B cell (primary cell): ENCODE measurements at regions not wholly inside any gene's neighbourhood (a gene's known extent, or its start where the extent isn't known, plus 50 kb on each side); places are given as distances from the start of the nearest gene placed in this dataset.

Experiments
- ATAC-seq: fragments of 200-7000 bp; cut with Tn5 transposase; one replicate; pipeline ENCODE4 v1.10.0; 2021; ENCODE audit warnings: low read depth, mild to moderate bottlenecking, moderate number of reproducible peaks, moderate library complexity
- CTCF ChIA-PET: fragments of 350-600 bp; sonication (Branson Sonifier 250); formaldehyde crosslinking; loops from one replicate; lab custom pipeline; 2021; ENCODE audit warnings: antibody characterized with exemption, inconsistent platforms; lab: Charles Lee
- POLR2A ChIA-PET: fragments of 350-600 bp; sonication (Branson Sonifier 250); formaldehyde crosslinking; loops from one replicate; lab custom pipeline; 2021; ENCODE audit warnings: antibody characterized with exemption; lab: Charles Lee
- DNase-seq: peaks from one replicate; pipeline ENCODE4 v3.0.0; 2013
- H2AFZ ChIP-seq: 2 replicates; pipeline ENCODE4 v1.6.1; 2012; ENCODE audit warnings: mild to moderate bottlenecking, low read depth, low read length; ENCODE audit not compliant: insufficient read depth, poor library complexity, severe bottlenecking
- H3K27ac ChIP-seq, 2 donors: 1 replicate in 1 of 2; 2 replicates in 1 of 2; pipeline ENCODE4 v1.5.1; 2012 to 2013; ENCODE audit warnings: low read length in 2 of 2, mild to moderate bottlenecking in 2 of 2, moderate library complexity in 1 of 2
- H3K27me3 ChIP-seq, 4 experiments: fragments of 200-600 bp in 1 of 4; sonication (generic) in 1 of 4; replicated peaks in 1 of 4; 1 replicate in 2 of 4; 2 replicates in 2 of 4; pipeline versions ENCODE4 v1.6.1 to v1.7.0; 2013 to 2016; ENCODE audit warnings: low read length in 3 of 4, mild to moderate bottlenecking in 2 of 4, mixed read lengths in 1 of 4, moderate library complexity in 1 of 4; ENCODE audit not compliant: insufficient read depth in 4 of 4, control insufficient read depth in 3 of 4; ENCODE audit errors: control extremely low read depth in 1 of 4
- H3K36me3 ChIP-seq, 2 experiments: replicated peaks in 1 of 2; 1 replicate in 1 of 2; 2 replicates in 1 of 2; pipeline versions ENCODE4 v1.6.1 to v1.7.1; 2013; ENCODE audit warnings: low read length in 1 of 2; ENCODE audit not compliant: insufficient read depth in 2 of 2, control insufficient read depth in 1 of 2; ENCODE audit errors: control extremely low read depth in 1 of 2, extremely low read depth in 1 of 2
- H3K4me1 ChIP-seq, 2 donors: fragments of 200-600 bp in 1 of 2; sonication (generic) in 1 of 2; 1 replicate in 1 of 2; 2 replicates in 1 of 2; pipeline versions ENCODE4 v1.5.1 to v1.6.1; 2013 to 2017; ENCODE audit warnings: low read length in 2 of 2; ENCODE audit not compliant: control insufficient read depth in 2 of 2, insufficient read depth in 2 of 2
- H3K4me2 ChIP-seq: replicated peaks from 2 replicates; pipeline ENCODE3; 2012; ENCODE audit warnings: mild to moderate bottlenecking, low read depth, low read length; ENCODE audit not compliant: poor library complexity, severe bottlenecking
- H3K4me3 ChIP-seq, 5 experiments: fragments of 200-600 bp in 1 of 5; sonication (generic) in 1 of 5; 1 replicate in 3 of 5; 2 replicates in 2 of 5; pipeline versions ENCODE4 v1.5.1 to v1.7.0; 2011 to 2016; ENCODE audit warnings: low read length in 4 of 5, mild to moderate bottlenecking in 4 of 5, low read depth in 2 of 5, control low read depth in 1 of 5, moderate library complexity in 1 of 5; ENCODE audit not compliant: insufficient read depth in 1 of 5; ENCODE audit errors: control extremely low read depth in 1 of 5, extremely low read depth in 1 of 5
- H3K79me2 ChIP-seq: fragments of 200-600 bp; sonication (generic); one replicate; pipeline ENCODE4 v1.6.0; 2016; ENCODE audit warnings: low read length; ENCODE audit not compliant: control insufficient read depth, insufficient read depth
- H3K9ac ChIP-seq: fragments of 200-600 bp; sonication (generic); 2 replicates; pipeline ENCODE4 v1.6.1; 2017; ENCODE audit warnings: mild to moderate bottlenecking, low read length, moderate library complexity
- H3K9me3 ChIP-seq, 3 donors: one replicate each; pipeline versions ENCODE4 v1.6.1 to v1.7.1; 2013; ENCODE audit warnings: low read length in 2 of 3; ENCODE audit not compliant: control insufficient read depth in 2 of 3, insufficient read depth in 1 of 3; ENCODE audit errors: control extremely low read depth in 1 of 3
- H4K20me1 ChIP-seq: 2 replicates; pipeline ENCODE4 v1.6.0; 2012; ENCODE audit warnings: mild to moderate bottlenecking, low read length; ENCODE audit not compliant: insufficient read depth, control insufficient read depth, poor library complexity, severe bottlenecking
- H3K27ac Mint-ChIP-seq: one replicate; pipeline ENCODE4 v1.8.0; 2021; ENCODE audit warnings: mixed read lengths
- H3K27me3 Mint-ChIP-seq: one replicate; pipeline ENCODE4 v1.8.0; 2021; ENCODE audit warnings: mixed read lengths
- H3K4me1 Mint-ChIP-seq: one replicate; pipeline ENCODE4 v1.8.0; 2021; ENCODE audit warnings: mixed read lengths
- H3K4me3 Mint-ChIP-seq: one replicate; pipeline ENCODE4 v1.8.0; 2021; ENCODE audit warnings: mixed read lengths
- H3K9me3 Mint-ChIP-seq: one replicate; pipeline ENCODE4 v1.8.0; 2022; ENCODE audit warnings: mixed read lengths; ENCODE audit not compliant: insufficient read depth
- EZH2 ChIP-seq: IDR thresholded peaks from 2 replicates; pipeline ENCODE4 v1.6.1; 2012; ENCODE audit warnings: borderline replicate concordance, low read depth, mild to moderate bottlenecking, moderate library complexity, low read length; ENCODE audit not compliant: insufficient read depth, poor library complexity, severe bottlenecking
- WGBS: methylation state at CpG from one replicate; pipeline ENCODE4 v1.1.5; 2013; ENCODE audit warnings: missing lambda C conversion rate; ENCODE audit not compliant: insufficient coverage; 5-methylcytosine and 5-hydroxymethylcytosine counted together
- intact Hi-C: fragments of 100-400 bp; cut with micrococcal nuclease; formaldehyde crosslinking; loops from one replicate; pipeline ENCODE4 v1.10.0; 2022
- TF ChIP-seq, protein P1 (sequence below): fragments of 200-600 bp; IDR thresholded peaks from one replicate; pipeline ENCODE4 v1.8.0; 2022; ENCODE audit warnings: antibody characterized with exemption, mild to moderate bottlenecking

DNA sequence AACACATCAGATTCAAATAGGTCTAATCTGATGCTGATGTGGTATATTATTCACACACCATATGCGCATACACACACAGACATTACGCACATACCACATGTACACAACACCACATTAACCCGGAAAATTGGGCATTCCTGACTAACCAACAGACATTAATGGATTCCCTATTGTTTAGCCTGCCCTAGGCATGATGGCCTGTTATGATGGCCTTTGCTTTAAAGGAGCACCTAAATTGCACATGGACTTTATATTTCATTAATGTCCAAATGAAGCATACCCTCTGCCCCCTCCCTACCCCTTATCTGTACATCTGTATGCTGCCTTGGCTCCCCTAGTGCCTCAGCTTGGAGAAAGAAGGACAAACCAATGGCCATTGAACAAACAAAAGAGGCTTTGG is 127.7 kb upstream of the PRLR start:
- CTCF ChIA-PET: no interaction called here
- H3K9ac ChIP-seq: no peak overlapping the region
- peaks cover 2% of the 10 kb centered on the region for H3K9me3 Mint-ChIP-seq
- H3K9me3 ChIP-seq: peaks cover 0 to 4% (median 0%) of the 10 kb centered on the region in 3 donors
- POLR2A ChIA-PET: no interaction called here
- TF ChIP-seq, protein P1, sequence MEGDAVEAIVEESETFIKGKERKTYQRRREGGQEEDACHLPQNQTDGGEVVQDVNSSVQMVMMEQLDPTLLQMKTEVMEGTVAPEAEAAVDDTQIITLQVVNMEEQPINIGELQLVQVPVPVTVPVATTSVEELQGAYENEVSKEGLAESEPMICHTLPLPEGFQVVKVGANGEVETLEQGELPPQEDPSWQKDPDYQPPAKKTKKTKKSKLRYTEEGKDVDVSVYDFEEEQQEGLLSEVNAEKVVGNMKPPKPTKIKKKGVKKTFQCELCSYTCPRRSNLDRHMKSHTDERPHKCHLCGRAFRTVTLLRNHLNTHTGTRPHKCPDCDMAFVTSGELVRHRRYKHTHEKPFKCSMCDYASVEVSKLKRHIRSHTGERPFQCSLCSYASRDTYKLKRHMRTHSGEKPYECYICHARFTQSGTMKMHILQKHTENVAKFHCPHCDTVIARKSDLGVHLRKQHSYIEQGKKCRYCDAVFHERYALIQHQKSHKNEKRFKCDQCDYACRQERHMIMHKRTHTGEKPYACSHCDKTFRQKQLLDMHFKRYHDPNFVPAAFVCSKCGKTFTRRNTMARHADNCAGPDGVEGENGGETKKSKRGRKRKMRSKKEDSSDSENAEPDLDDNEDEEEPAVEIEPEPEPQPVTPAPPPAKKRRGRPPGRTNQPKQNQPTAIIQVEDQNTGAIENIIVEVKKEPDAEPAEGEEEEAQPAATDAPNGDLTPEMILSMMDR: no peak
- TF ChIP-seq EZH2: no peak
- no peaks in the 10 kb centered on the region for H3K27me3 ChIP-seq
- H3K4me1 Mint-ChIP-seq: no peaks in the 10 kb centered on the region
- no peak overlapping the region for H3K27ac Mint-ChIP-seq
- H3K4me2 ChIP-seq: no peak overlapping the region
- H3K4me3 Mint-ChIP-seq: no peak overlapping the region
- no peaks in the 10 kb centered on the region for H3K79me2 ChIP-seq
- intact Hi-C loops: no loop called here
- ATAC-seq (no peak), DNase-seq (no peak)
- H4K20me1 ChIP-seq: no peaks in the 10 kb centered on the region
- H3K4me1 ChIP-seq: no peaks in the 10 kb centered on the region
- no peak overlapping the region for H3K4me3 ChIP-seq
- WGBS: 100% methylated on average over 2 of the region's 3 CpGs
- H3K27ac ChIP-seq: no peak overlapping the region
- H3K27me3 Mint-ChIP-seq: peaks cover 8% of the 10 kb centered on the region
- H3K36me3 ChIP-seq: no peaks in the 10 kb centered on the region
- no peak overlapping the region for H2AFZ ChIP-seq

GRCh38 chr5:35356725-35357124 is 126.4 kb upstream of the PRLR start:
- no peaks in the 10 kb centered on the region for H3K36me3 ChIP-seq

More at GRCh38 chr5:35356725-35357124, 126.4 kb upstream of the PRLR start:
- ChIA-PET CTCF (no interaction called here), POLR2A (no interaction called here)
- Mint-ChIP-seq H3K27me3 (peaks cover 8% of the 10 kb centered on the region), H3K4me1 (no peaks in the 10 kb centered on the region), H3K9me3 (peaks cover 4% of the 10 kb centered on the region), H3K27ac (no peak overlapping the region), H3K4me3 (no peak overlapping the region)
- H3K27ac ChIP-seq: no peak overlapping the region
- WGBS: 100% methylated on average over 2 of the region's 4 CpGs
- DNase-seq (no peak), ATAC-seq (no peak)
- no peak overlapping the region for H3K4me3 ChIP-seq
- no peaks in the 10 kb centered on the region for H3K27me3 ChIP-seq
- H3K9ac ChIP-seq: no peak overlapping the region
- no peak overlapping the region for H3K4me2 ChIP-seq
- H3K9me3 ChIP-seq: peaks cover 0 to 4% (median 0%) of the 10 kb centered on the region in 3 donors
- no peak overlapping the region for H2AFZ ChIP-seq
- intact Hi-C loops: no loop called here
- TF ChIP-seq, protein P1: no peak
- no peak for TF ChIP-seq EZH2
- no peaks in the 10 kb centered on the region for H4K20me1 ChIP-seq
- no peaks in the 10 kb centered on the region for H3K4me1 ChIP-seq
- no peaks in the 10 kb centered on the region for H3K79me2 ChIP-seq
